ENCODE measurements at regions not wholly inside any gene's neighbourhood (a gene's known extent, or its start where the extent isn't known, plus 50 kb on each side); places are given as distances from the start of the nearest gene placed in this dataset.

DNA sequence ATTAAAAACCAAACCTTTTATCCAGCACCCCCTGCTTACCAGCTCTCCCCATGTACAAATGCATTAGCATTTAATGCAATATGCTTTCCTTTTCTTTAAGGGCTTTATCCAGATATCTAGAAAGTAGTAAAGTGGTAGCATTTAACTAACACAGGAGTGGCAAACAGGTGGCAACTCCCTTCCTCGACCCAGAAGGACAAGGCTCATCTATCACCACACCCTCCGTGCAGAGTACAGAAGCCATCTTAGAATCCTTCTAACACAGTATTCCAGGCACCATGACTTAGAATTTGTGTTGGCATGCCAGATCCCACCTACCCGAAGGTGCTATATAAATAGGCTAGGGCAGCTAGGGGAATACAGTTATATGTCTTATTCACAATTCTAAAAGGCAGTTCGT lies 148.6 kb upstream of the NSMCE3 start:
- TF ChIP-seq, protein P1, sequence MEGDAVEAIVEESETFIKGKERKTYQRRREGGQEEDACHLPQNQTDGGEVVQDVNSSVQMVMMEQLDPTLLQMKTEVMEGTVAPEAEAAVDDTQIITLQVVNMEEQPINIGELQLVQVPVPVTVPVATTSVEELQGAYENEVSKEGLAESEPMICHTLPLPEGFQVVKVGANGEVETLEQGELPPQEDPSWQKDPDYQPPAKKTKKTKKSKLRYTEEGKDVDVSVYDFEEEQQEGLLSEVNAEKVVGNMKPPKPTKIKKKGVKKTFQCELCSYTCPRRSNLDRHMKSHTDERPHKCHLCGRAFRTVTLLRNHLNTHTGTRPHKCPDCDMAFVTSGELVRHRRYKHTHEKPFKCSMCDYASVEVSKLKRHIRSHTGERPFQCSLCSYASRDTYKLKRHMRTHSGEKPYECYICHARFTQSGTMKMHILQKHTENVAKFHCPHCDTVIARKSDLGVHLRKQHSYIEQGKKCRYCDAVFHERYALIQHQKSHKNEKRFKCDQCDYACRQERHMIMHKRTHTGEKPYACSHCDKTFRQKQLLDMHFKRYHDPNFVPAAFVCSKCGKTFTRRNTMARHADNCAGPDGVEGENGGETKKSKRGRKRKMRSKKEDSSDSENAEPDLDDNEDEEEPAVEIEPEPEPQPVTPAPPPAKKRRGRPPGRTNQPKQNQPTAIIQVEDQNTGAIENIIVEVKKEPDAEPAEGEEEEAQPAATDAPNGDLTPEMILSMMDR (conservative IDR thresholded peaks at IDR 0.05), result no peak
- TF ChIP-seq ZFX (IDR thresholded peaks at IDR 0.05), result no peak

All from C4-2B (cell line).